ENCODE measurements at regions not wholly inside any gene's neighbourhood (a gene's known extent, or its start where the extent isn't known, plus 50 kb on each side); places are given as distances from the start of the nearest gene placed in this dataset.

DNA sequence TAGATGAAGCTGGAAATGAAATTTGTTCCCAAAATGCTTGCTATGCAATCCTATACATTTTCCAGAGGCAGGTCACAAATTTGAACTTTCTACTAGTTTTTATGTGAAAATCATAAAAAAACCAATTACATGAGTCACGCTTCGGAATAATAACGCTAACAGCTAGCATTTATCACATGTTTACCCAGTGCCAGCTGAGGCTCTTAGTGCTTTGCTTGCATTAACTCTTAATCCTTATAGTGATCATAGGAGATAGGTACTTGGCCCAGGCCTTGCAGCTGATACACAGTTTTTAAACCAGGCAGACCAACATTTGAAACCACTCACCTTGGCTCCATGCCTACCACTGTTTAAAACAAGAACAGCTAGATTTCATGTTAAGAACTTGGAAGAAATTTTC is 131.8 kb upstream of the RAG2 start:
- no peak overlapping the region for H4K8ac ChIP-seq (replicated peaks; ENCODE audit: insufficient read length, low read depth, low read length)
- H3K56ac ChIP-seq (ENCODE audit: insufficient read length, low read depth, low read length), result no peak overlapping the region
- no peak overlapping the region for H4K91ac ChIP-seq (ENCODE audit: insufficient read length, low read depth, low read length)
- no peak overlapping the region for H2BK12ac ChIP-seq (ENCODE audit: insufficient read length, low read depth, low read length)
- no CpG with 5 or more reads among the region's 3 CpGs for WGBS (ENCODE audit: extremely low coverage, insufficient read length, low lambda C conversion rate)
- Mint-ChIP-seq H3K27ac (no peak overlapping the region), H3K36me3 (ENCODE audit: insufficient read depth in 1 of 3, low read depth in 3 of 3) (no peaks in the 10 kb centered on the region; a peak in 1 of 7 replicates), H3K4me3 (no peak overlapping the region), H3K27me3 (ENCODE audit: low read depth) (peaks cover 6% of the 10 kb centered on the region), H3K4me1 (no peaks in the 10 kb centered on the region), H3K9me3 (no peaks in the 10 kb centered on the region)
- H3K9ac ChIP-seq (ENCODE audit: extremely low read depth, insufficient read length, low read length), result no peak overlapping the region
- no peak overlapping the region for H4K5ac ChIP-seq (ENCODE audit: insufficient read length, low read depth, low read length)
- no peak overlapping the region for H2AK5ac ChIP-seq (ENCODE audit: insufficient read length, low read length)
- H2BK120ac ChIP-seq (ENCODE audit: low read depth, low read length, poor library complexity, severe bottlenecking), result no peak overlapping the region
- DNase-seq, result no peak
- no peaks in the 10 kb centered on the region for H3K79me1 ChIP-seq (ENCODE audit: insufficient read depth, low read depth, low read length, poor library complexity, severe bottlenecking)
- no peaks in the 10 kb centered on the region for H3K23me2 ChIP-seq (ENCODE audit: insufficient read length, low read depth, low read length, poor library complexity, severe bottlenecking)
- no peak overlapping the region for H3T11ph ChIP-seq (ENCODE audit: low read length)
- no peak overlapping the region for H3K23ac ChIP-seq (ENCODE audit: insufficient read length, low read depth, low read length)
- no peak overlapping the region for H2BK15ac ChIP-seq (ENCODE audit: low read depth, low read length)
- TF ChIP-seq, protein P1, sequence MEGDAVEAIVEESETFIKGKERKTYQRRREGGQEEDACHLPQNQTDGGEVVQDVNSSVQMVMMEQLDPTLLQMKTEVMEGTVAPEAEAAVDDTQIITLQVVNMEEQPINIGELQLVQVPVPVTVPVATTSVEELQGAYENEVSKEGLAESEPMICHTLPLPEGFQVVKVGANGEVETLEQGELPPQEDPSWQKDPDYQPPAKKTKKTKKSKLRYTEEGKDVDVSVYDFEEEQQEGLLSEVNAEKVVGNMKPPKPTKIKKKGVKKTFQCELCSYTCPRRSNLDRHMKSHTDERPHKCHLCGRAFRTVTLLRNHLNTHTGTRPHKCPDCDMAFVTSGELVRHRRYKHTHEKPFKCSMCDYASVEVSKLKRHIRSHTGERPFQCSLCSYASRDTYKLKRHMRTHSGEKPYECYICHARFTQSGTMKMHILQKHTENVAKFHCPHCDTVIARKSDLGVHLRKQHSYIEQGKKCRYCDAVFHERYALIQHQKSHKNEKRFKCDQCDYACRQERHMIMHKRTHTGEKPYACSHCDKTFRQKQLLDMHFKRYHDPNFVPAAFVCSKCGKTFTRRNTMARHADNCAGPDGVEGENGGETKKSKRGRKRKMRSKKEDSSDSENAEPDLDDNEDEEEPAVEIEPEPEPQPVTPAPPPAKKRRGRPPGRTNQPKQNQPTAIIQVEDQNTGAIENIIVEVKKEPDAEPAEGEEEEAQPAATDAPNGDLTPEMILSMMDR (conservative IDR thresholded peaks at IDR 0.05), result no peak
- H3K27ac ChIP-seq (ENCODE audit: insufficient read length, low read depth, low read length), result no peak overlapping the region
- H2BK20ac ChIP-seq (ENCODE audit: low read depth, low read length, poor library complexity, severe bottlenecking), result no peak overlapping the region
- H3K4me2 ChIP-seq (ENCODE audit: insufficient read depth, insufficient read length, low read length), result no peak overlapping the region
- H4K20me1 ChIP-seq (ENCODE audit: control insufficient read depth, insufficient read depth, insufficient read length), result no peaks in the 10 kb centered on the region
- H3K4ac ChIP-seq (ENCODE audit: low read depth, low read length), result no peak overlapping the region
- H3K4me1 ChIP-seq (ENCODE audit: insufficient read depth, low read length), result no peaks in the 10 kb centered on the region
- H3K14ac ChIP-seq (ENCODE audit: insufficient read depth, low read length), result no peak overlapping the region
- no peak overlapping the region for H3K18ac ChIP-seq (ENCODE audit: insufficient read length, low read depth, low read length)
- H3K9me3 ChIP-seq (ENCODE audit: control insufficient read depth, low read depth, low read length), result no peaks in the 10 kb centered on the region
- no peaks in the 10 kb centered on the region for H3K79me2 ChIP-seq (ENCODE audit: insufficient read depth, low read length)
- H2AFZ ChIP-seq (ENCODE audit: low read length), result no peak overlapping the region
- H2BK5ac ChIP-seq (ENCODE audit: insufficient read length, low read length), result no peak overlapping the region
- no peaks in the 10 kb centered on the region for H3K27me3 ChIP-seq (ENCODE audit: insufficient read depth, low read length)
